Esophagus muscularis mucosa (tissue), 3 donors: ENCODE measurements at regions not wholly inside any gene's neighbourhood (a gene's known extent, or its start where the extent isn't known, plus 50 kb on each side); places are given as distances from the start of the nearest gene placed in this dataset.

Source experiments
- CTCF ChIP-seq, 3 experiments: fragments of 200-600 bp in 2 of 3; fragments of 450-650 bp in 1 of 3; sonication (generic) in 2 of 3; IDR thresholded peaks; one replicate each; pipeline ENCODE4 v1.5.1; 2017 to 2019; ENCODE audit warnings: antibody characterized with exemption in 3 of 3, mild to moderate bottlenecking in 2 of 3, moderate library complexity in 1 of 3
- POLR2A ChIP-seq: fragments of 450-650 bp; IDR thresholded peaks from one replicate; pipeline ENCODE4 v1.6.1; 2017; ENCODE audit warnings: antibody characterized with exemption, moderate library complexity, mild to moderate bottlenecking, low read depth
- POLR2AphosphoS5 ChIP-seq, 2 donors: sonication (generic); formaldehyde crosslinking; IDR thresholded peaks; one replicate each; pipeline ENCODE4 v1.6.1; 2017; ENCODE audit warnings: antibody characterized with exemption in 2 of 2

GRCh38 chr2:224166654-224167053, 127.6 kb upstream of the SERPINE2 start:
- TF ChIP-seq CTCF (IDR thresholded peaks at IDR 0.05) (no peak), POLR2A (no peak), POLR2AphosphoS5 (IDR thresholded peaks at IDR 0.05) (no peak)
